ENCODE measurements at regions not wholly inside any gene's neighbourhood (a gene's known extent, or its start where the extent isn't known, plus 50 kb on each side); places are given as distances from the start of the nearest gene placed in this dataset.

DNA sequence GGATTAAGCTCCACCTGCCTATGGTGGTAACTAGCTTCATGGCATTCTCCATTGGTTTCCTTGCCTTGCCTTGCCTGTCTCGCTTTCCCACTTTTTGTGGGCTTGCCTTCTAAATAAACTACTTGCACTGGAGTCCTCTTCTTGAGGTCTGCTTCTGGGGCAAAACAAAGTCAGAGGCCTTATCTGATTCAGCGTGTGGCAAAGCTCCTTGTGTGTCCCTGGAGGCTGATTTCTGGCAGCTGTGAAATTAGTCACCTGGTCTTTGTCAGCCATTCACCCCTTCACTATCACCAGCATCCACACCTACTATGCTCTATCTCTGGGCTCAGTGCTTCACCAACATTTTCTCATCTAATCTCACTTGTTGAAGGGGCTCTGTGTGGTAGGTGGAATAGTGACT is 176.2 kb downstream of the SEC61B start:
- peak; percentile 15 for DNase-seq (ENCODE audit: low read depth)

DNA sequence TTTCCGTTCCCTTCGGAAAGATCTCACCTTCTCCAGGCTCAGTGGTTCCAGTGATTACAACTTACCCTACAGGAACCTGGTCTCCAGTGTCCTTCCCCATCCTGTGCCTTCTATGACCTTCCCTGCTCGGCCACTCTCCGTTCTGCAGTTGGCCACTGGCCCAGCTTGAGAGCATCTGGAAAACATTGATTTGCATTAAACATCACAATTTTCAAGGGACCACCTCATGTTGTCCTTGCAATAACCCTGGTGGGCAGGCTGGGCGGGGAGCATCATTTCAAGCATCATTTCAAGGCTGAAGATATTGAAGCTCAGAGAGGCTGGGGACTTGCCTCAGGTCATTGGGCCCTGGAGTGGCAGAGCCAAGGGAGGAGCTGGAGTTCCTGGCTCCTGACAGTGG is 177.4 kb downstream of the SEC61B start:
- DNase-seq (ENCODE audit: low read depth): no peak

DNA sequence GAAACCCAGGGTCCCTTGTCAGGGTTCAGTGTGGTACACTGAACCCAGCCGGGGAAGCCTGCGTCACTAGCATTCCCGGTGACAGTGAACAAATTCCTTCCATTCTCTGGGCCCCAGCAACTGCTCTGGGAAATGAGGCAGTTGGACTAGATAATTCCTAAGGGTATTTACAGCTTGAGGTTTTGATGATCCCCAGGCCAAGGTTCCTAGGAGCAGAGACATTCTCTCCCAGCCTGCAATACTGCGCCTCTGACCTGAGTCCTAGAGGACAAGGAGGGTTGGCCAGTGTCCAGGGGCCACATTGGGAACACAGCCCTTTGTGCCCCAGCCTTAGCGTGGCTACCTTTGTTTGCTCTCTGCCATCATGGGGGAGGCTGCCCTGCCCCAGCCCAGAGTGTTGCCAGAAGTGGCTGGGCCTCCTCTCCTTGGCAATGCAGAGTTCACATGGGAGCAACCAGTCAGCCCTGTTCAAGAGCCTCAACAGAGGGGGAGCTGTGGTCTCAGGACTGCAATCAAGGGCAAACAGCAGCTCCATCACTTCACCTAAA is 178.2 kb downstream of the SEC61B start:
- no peak for DNase-seq (ENCODE audit: low read depth)

DNA sequence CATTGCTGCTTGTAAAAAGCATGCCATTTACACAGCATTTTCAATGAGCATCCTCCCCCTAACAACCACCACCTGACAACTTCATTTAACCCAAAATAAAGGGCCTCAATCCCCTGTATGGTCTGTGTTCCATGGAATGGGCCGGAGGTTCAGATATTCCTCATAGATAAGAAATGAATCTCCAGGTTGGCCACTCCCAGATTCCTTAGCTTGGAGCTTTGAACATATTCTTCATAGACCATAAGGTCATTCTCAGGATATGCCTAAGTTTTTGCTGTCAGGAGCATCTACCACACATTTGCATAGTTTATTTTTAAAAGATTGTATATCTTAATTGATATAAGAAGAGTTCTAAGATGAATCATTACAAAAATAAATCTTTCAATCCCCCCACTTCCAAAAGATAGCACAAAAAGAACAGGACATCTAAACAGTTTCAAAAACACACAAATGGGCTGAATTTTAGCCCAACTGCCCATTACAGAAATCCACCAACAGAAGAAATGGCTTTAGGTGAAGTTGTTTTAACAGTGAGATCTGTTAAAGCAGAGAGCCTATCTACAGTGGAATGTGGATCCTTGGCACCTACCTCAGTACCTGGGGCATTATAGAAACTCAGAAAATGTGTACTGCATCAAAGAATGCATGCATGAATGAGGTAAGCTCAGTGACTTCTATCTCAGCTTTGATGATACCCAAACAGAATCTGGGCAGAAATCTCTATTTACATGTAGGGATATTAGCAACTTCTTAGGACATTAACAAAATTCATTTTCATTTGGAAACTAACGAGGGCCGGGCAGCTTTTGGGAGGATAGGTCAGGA is 179.8 kb downstream of the SEC61B start:
- DNase-seq (ENCODE audit: low read depth): no peak

DNA sequence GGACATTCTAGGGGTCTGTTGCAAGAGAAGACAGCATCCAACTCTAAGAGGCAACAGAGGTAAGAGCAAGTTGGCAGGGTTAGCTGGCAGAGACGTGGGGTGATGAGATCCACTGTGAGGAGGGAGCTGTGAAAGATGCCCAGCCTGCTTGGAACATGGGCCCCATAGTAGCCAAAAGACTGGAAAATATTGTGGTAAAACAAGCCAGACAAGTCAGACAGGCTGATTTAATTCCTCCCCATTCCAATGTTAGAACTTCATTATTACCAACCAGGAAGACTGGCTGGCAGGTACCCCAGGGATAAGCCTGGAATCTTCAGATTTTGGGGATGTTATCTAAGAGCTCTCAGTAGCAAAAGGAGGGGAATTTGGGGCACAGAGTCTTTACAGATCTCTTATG is 181.3 kb downstream of the SEC61B start:
- DNase-seq (ENCODE audit: low read depth): no peak

DNA sequence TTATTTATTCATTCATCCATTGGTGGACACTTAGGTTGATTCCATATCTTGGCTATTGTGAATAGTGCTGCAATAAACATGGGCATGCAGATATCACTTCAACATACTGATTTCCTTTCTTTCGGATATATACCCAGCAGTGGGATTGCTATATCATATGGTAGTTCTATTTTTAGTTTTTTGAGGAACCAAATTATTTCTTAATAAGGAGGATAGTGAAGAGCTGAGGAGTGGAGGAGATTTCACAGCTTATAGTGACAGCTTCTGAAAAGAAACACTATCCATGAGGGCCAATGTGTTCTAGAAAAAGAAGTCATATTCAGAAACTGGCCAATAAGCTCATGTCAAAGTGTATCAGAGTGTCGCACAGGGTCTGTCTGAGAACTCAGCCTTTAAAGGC is 183.3 kb downstream of the SEC61B start:
- DNase-seq (ENCODE audit: low read depth): no peak

DNA sequence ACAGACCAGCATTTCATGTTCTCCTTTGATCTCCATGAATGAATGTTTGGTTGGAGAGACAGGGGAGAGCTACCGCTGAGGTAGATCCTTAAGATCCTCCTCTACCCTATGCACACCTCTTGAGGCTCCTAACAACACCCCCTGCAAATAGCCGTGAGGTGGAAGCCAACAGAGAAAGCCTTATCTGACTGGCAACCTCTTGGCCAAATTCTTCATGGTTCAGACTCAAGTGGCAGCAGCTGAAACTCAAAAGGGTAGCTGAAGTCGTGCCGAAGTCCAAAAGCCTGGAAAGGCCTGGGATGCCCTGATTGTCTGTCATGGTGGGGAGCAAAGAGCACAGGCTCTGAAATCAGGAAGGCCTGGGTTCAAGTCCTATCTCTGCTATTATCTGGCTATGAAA is 184.9 kb downstream of the SEC61B start:
- DNase-seq (ENCODE audit: low read depth): no peak

DNA sequence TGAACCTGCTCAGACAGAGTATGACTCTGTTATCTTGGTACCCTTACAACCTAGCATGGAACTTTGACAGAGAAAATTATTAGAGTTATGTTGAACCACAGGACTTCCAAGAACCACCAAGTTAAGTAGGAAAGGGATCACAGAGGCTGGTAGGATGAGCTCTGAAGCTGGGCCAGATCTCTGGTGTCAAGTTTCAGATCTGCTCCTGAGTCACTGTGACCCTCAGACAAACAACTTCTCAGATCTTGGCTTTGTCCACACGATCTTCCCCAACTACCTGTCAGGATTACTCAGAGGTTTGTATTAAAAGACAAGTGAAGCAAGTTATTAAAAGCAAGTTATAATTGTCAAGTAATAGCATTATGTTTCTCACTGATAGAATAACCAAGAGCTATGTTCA is 189.0 kb downstream of the SEC61B start:
- peak; percentile 77 for DNase-seq (ENCODE audit: low read depth)

DNA sequence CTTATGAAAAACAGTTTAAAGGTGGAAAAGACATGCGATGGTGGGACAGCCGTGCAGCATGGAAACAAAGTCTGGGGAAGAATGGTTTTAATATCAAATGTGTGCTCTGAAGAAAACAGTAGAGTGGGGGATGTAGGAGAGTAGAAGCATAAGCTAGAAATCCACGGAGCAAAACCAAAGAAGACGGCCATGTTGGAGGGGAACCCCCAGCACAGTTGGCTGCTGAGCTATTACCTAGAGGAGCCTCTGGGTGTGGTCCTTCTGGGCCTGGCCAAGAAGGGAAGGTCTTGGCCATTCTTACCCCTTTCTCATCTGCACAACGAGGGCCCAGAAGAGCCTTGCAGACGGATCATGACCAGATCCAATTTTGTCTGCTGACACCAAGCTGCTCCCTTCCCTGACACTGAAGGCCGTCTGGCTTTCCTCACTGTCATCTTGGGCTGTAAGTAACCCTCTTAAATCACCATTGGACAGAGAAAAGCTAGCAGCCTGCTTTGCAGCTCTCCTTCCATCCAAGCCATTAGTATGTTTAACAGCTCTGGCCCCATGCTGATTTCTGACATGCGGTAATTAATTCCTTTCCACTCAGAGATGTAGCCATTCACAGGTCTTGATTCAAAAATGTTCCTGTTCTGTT is 189.5 kb downstream of the SEC61B start:
- no peak for DNase-seq (ENCODE audit: low read depth)

DNA sequence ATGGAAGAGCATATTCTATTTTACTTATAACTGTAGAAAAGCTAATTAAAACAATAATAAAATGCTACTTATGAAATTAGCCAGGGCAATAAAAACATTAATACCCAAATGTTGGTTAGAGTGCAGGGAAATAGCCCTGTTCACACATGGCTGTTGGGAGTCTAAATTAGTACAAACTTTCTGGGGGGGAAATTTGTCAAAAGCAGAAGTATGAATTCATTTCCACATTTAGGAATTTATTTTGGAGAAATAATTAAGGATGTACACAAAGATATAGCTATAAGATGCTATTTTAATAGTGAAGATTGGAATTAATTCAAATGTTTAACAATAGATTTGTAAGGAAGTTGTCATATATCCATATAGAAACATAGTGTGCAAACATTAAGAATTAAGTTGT is 190.5 kb downstream of the SEC61B start:
- DNase-seq (ENCODE audit: low read depth): no peak

DNA sequence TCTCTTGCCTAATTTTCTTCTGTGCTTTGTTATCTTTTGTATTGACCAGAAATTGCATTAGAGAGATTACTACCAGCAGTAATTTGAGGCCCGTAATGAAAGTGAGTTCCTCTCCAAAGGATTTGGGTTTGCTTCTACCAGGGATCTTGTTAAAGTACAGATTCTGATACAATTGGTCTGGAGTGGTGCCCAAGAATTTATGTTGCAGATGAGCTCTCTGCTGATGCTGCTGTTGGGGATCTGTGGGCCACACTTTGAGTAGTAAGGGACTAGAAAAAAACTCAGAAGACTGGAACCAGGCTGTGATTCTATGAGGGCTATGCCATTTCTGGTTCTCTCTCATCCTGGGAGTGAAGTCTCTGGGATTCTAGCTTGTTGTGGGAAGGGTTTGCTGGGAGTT is 192.2 kb downstream of the SEC61B start:
- DNase-seq (ENCODE audit: low read depth): no peak

DNA sequence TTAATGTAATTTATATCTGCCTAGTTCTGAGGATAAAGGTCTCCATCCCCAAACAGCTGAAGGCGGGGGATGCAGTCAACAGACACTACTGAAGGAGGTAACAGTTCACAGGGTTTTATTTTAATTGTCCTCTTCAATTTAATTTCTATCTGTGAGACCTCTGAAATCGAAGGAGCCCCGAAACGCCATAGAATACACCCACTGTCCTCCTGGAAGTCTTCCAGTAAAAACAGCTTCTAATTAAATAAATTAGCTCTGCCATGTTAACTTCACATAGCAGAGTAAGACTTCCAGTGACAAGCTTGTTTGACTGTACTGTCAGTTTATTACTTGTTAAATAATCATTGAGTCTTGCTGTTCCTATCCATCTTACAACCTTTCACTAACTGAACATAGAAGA is 193.5 kb downstream of the SEC61B start:
- no peak for DNase-seq (ENCODE audit: low read depth)

DNA sequence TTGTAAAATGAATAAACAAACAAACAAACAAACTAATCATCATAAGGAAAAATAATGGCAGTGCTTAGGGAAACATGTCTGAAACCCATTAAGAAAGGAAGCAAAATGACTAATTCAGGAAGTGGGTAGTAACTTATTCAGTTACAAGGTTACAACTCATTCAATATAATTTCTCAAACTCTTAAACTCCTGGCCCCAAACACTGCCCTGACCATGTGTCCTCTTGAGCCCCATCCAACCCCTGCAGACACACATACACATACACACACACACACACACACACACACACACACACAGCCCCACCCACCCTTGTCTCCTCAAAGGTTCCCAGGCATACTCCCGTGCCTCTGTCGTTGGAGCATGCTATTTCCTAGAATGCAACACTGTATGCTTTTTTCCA is 193.9 kb downstream of the SEC61B start:
- peak; percentile 73 for DNase-seq (ENCODE audit: low read depth)

DNA sequence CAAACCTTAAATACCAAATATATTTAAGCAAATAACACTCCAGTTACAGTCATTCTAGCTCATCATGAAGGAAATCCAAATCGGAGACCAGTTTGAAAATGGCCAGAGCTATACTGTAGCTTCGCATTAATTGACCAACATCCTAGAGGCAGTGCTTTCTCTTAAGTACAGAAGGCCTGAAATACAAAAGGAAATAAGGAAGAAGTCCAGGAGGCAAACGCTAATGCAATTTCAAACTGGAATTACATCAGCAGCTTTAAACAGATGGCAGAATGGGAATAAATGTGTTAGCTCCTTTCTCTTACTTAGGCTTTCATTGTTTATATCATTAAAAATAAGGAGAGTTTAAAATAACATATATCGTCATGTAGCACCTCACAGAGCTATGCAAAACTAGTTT is 197.0 kb downstream of the SEC61B start:
- DNase-seq (ENCODE audit: low read depth): no peak

DNA sequence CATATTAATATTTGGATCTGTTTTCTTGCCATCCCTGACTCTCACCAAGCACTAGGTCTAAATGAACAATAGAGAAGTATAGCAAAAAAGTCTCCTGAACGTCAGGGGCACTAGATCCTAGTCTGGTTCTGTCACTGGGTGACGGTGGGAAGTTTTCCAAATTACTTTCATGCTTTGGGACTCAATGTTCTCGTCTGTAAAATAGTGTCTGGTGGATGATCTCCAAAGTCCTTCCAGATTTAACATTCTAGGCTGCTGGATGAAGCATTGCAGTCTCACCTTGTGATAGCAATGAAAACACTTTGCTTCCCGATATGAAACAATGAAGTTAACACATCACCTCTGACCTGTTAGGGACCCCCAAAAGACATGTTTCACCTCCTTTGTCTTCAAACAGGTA is 199.3 kb downstream of the SEC61B start:
- DNase-seq (ENCODE audit: low read depth): no peak

DNA sequence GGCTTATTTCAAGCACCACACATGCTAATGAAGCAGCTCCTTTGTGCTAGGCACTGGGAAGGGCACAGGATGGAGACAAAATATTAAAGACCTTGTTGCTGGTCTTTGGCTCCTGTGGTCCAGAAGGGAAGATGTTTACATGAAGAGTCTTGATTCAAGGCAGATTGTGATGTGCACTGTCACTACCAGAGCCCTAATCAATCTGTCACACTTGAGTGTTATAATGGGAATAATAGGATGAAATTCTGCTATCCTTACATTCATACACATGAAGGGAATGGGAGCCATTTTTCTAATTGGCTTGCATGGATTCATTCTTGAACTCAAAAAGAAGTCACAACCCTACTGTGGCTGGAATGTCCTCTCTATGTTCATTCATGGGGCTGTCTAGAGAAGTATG is 203.0 kb downstream of the SEC61B start:
- DNase-seq (ENCODE audit: low read depth): no peak

DNA sequence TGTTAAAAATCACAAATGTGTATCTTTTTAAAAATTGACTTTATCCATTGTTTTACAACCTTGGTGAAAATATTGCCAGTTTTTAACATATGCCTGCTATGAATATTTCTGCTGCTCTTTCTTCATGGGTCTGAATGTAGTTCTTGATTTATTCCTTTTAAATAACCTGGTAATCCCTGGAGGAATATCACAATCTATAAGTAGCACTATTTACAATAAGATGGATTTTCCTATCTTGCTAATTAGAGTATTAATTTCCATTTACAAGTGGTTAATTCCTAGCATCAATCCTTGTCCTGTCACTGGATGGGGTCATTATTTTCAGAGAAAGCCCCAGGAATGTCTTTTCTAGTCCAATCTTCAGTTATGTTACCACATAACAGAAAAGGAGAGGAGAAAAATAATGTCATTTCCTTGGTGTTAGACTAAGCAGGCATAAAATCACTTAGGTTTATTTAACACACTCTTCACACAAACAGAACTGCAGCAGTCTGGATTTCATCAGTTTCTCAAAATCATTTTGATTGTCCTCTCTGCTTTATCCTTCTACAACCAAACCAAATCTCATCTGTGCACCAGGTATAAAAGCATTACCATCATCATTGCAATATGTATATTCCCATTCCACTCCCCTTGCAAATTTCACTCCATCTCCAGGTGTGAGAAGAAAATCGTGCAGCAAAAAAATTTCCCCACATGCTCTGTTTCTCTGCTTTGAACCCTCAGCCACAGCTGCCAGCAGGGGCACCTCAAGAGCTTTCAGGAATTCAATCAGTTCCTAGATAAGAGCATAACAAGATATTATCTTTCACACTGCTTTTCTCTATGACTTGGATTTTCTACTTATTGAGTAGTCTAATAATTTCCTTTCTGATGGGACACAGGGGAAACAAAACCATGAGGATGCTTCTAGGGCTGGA is 204.1 kb downstream of the SEC61B start:
- DNase-seq (ENCODE audit: low read depth): no peak

DNA sequence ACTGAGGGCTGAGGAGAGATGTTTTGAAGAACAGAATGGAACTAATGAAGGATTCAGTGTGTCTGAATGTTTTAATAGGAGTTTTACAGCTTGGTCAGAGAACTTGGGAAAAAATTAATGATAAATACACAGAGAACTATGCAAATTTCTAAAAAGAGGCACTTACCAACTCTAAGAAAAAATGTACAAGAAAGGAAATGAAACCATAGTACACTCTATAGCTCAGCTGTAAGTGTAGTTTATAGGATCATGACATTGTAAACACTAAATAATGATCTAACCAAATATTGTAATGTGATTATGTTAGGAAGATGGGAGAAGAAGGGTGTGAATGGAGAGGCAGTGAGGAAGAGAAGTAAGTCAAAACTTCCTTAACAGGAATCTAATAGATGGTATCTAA is 205.2 kb downstream of the SEC61B start:
- no peak for DNase-seq (ENCODE audit: low read depth)

DNA sequence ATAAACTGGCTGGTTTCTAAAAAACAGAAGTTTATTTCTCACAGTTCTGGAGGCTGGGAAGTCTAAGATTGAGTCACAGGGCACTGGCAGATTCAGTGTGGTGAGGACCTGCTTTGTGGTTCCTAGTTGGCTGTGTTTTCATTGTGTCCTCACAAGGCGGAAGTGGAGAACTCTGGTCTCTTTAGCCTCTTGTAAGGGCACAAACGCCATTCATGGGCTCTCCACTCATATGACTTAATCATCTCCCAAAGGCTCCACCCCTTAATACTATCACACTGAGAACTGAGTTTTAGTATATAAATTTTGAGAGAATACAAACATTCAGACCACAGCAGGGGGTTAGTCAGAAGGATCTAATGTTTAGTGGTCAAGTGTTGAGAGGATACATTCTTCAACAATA is 208.2 kb downstream of the SEC61B start:
- peak; percentile 95 for DNase-seq (ENCODE audit: low read depth)

DNA sequence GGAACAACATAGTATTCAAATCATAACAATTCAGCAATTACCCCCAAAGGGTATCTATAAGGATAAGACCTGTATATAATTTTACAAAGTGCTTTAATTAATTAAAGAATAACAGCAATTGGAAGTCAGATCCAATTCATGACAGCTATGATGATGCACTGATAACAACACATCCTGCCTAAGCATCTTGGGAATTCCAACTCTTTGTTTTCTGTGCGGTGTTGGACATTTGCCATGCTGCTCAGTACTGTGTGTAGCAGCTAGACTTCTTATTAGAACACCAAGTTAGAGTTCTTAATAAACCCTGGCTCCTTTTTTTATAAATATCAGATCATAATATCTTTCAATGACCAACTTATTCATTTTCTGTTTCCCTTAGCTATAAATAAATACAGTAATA is 209.0 kb downstream of the SEC61B start:
- DNase-seq (ENCODE audit: low read depth): peak; percentile 10

DNA sequence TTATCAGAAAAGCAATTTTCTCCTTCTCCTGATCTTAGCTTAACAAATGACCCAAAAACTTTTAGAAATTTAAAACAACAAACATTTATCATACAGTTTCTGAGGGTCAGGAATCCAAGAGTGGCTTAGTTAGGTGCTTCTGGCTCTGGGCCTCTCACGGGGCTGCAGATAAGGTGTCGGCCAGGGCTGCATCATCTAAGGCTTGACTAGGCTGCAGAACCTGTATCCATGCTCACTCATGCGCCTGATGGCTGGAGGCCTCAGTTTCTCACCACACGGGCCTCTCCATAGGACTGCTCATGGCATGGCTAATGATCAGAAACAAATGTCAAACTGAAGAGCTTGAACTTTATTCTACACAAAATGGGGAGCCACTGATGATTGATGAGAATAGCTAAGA is 210.0 kb downstream of the SEC61B start:
- no peak for DNase-seq (ENCODE audit: low read depth)

DNA sequence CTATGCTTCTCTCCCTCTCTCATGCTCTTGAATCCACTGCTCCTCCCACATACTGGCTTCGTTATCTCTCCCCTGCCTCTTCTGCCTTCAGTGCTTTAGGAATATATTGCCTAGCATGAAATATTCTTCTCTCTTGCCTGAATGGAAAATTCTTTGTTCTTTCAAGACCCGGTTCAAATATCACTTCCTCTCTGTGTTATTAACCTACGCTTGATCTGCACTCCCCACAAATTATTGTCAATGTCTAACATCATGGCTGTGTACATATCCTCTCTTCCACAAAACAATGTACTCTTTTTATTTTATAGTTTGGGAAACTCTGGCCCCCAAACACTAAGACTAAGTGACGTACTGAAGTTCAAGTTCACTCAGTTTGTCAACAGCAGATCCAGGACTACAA is 211.0 kb downstream of the SEC61B start:
- DNase-seq (ENCODE audit: low read depth): no peak

All from HT1080 (cell line).